Hematopoietic multipotent progenitor cell treated with erythropoietin and hydrocortisone succinate and interleukin-3 and kit ligand, for 6 days (in vitro differentiated cells): ENCODE measurements at regions not wholly inside any gene's neighbourhood (a gene's known extent, or its start where the extent isn't known, plus 50 kb on each side); places are given as distances from the start of the nearest gene placed in this dataset.

Experiments
- DNase-seq: peaks from one replicate; pipeline ENCODE4 v3.0.0-alpha.2; 2015

- DNase-seq: no peak
Observed at GRCh38 chr6:51559059-51559458, 528.4 kb downstream of the PKHD1 start.

GRCh38 chr6:51562198-51562597 lies 525.2 kb downstream of the PKHD1 start:
- DNase-seq: no peak
